ENCODE measurements at regions not wholly inside any gene's neighbourhood (a gene's known extent, or its start where the extent isn't known, plus 50 kb on each side); places are given as distances from the start of the nearest gene placed in this dataset.

DNA sequence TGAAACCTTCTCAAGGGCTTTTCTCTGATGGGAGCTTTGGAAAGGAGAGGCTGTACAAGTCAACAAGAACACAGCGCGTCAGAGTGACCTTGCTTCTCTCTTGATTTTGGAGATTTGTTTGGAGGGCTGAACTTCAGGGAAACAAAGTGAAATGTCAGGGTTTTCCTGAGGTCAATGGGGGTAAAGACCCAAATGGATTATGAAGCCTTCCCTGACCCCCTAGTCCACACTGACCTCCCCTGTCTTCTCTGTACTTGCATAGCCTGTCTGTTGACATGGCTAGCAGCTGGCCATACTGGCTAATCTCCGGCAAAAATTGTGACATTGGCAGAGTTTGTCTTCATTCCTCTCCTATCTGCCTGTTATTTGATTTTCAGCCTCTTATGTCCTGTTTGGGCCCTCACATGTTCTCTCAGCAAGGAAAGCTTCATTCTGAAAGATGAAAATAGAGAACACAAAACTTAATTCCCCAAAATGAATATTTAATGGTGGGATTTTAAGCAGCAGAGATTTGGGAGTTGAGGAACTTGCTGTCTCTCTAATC is 149.3 kb upstream of the HAAO start:
- TF ChIP-seq, protein P1, sequence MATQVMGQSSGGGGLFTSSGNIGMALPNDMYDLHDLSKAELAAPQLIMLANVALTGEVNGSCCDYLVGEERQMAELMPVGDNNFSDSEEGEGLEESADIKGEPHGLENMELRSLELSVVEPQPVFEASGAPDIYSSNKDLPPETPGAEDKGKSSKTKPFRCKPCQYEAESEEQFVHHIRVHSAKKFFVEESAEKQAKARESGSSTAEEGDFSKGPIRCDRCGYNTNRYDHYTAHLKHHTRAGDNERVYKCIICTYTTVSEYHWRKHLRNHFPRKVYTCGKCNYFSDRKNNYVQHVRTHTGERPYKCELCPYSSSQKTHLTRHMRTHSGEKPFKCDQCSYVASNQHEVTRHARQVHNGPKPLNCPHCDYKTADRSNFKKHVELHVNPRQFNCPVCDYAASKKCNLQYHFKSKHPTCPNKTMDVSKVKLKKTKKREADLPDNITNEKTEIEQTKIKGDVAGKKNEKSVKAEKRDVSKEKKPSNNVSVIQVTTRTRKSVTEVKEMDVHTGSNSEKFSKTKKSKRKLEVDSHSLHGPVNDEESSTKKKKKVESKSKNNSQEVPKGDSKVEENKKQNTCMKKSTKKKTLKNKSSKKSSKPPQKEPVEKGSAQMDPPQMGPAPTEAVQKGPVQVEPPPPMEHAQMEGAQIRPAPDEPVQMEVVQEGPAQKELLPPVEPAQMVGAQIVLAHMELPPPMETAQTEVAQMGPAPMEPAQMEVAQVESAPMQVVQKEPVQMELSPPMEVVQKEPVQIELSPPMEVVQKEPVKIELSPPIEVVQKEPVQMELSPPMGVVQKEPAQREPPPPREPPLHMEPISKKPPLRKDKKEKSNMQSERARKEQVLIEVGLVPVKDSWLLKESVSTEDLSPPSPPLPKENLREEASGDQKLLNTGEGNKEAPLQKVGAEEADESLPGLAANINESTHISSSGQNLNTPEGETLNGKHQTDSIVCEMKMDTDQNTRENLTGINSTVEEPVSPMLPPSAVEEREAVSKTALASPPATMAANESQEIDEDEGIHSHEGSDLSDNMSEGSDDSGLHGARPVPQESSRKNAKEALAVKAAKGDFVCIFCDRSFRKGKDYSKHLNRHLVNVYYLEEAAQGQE (IDR thresholded peaks at IDR 0.05; ENCODE audit: insufficient read depth in 1 of 2, low read depth in 2 of 2, low read length in 1 of 2): no peak
- TF ChIP-seq POLR2AphosphoS5 (IDR thresholded peaks at IDR 0.05; ENCODE audit: low read depth, low read length) (no peak), TCF7L2 (IDR thresholded peaks at IDR 0.05; ENCODE audit: low read depth, low read length) (no peak), SIN3A (IDR thresholded peaks at IDR 0.05; ENCODE audit: borderline replicate concordance, insufficient read depth, low read depth, low read length) (no peak)
- TF ChIP-seq, protein P2, sequence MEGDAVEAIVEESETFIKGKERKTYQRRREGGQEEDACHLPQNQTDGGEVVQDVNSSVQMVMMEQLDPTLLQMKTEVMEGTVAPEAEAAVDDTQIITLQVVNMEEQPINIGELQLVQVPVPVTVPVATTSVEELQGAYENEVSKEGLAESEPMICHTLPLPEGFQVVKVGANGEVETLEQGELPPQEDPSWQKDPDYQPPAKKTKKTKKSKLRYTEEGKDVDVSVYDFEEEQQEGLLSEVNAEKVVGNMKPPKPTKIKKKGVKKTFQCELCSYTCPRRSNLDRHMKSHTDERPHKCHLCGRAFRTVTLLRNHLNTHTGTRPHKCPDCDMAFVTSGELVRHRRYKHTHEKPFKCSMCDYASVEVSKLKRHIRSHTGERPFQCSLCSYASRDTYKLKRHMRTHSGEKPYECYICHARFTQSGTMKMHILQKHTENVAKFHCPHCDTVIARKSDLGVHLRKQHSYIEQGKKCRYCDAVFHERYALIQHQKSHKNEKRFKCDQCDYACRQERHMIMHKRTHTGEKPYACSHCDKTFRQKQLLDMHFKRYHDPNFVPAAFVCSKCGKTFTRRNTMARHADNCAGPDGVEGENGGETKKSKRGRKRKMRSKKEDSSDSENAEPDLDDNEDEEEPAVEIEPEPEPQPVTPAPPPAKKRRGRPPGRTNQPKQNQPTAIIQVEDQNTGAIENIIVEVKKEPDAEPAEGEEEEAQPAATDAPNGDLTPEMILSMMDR (IDR thresholded peaks at IDR 0.05): no peak

Measured in Panc1 (cell line).